Kidney (tissue), 13 donors: ENCODE measurements at regions not wholly inside any gene's neighbourhood (a gene's known extent, or its start where the extent isn't known, plus 50 kb on each side); places are given as distances from the start of the nearest gene placed in this dataset.

Experiments
- DNase-seq, 5 donors: peaks; one replicate each; pipeline ENCODE4 v3.0.0-alpha.2; 2013 to 2020
- FAIRE-seq: peaks from 2 replicates; lab custom pipeline; 2012; peaks lifted over from hg19 to GRCh38; lab: Jason Lieb, UNC
- H3K27ac ChIP-seq, 2 donors: one replicate each; pipeline ENCODE4 v1.7.0; 2013; ENCODE audit warnings: low read depth in 2 of 2, low read length in 2 of 2, inconsistent platforms in 1 of 2
- H3K27me3 ChIP-seq: one replicate; pipeline ENCODE4 v1.7.1; 2013; ENCODE audit warnings: low read length, inconsistent platforms; ENCODE audit not compliant: control insufficient read depth, insufficient read depth
- H3K36me3 ChIP-seq, 3 donors: one replicate each; pipeline versions ENCODE4 v1.7.0 to v1.7.1; 2013; ENCODE audit warnings: low read length in 3 of 3, control low read depth in 1 of 3, inconsistent platforms in 1 of 3; ENCODE audit not compliant: insufficient read depth in 3 of 3, control insufficient read depth in 2 of 3
- H3K4me1 ChIP-seq, 3 donors: one replicate each; pipeline versions ENCODE4 v1.7.0 to v1.7.1; 2013; ENCODE audit warnings: low read length in 3 of 3, inconsistent platforms in 1 of 3, low read depth in 1 of 3; ENCODE audit not compliant: control insufficient read depth in 2 of 3, insufficient read depth in 2 of 3
- H3K4me3 ChIP-seq, 3 donors: one replicate each; pipeline versions ENCODE4 v1.7.0 to v1.8.1; 2013; ENCODE audit warnings: low read length in 3 of 3, control low read depth in 1 of 3, inconsistent platforms in 1 of 3
- H3K9ac ChIP-seq, 3 donors: one replicate each; pipeline versions ENCODE4 v1.7.0 to v1.7.1; 2013; ENCODE audit warnings: low read length in 3 of 3, control low read depth in 1 of 3, inconsistent platforms in 1 of 3
- H3K9me3 ChIP-seq, 3 donors: one replicate each; pipeline versions ENCODE4 v1.7.0 to v1.7.1; 2013; ENCODE audit warnings: low read length in 3 of 3, control low read depth in 1 of 3, inconsistent platforms in 1 of 3; ENCODE audit not compliant: control insufficient read depth in 2 of 3, insufficient read depth in 1 of 3
- intact Hi-C: fragments of 100-400 bp; cut with DNase I; formaldehyde crosslinking; loops from one replicate; pipeline ENCODE4 v1.11.1; 2022
- TF ChIP-seq, protein P1 (sequence below): IDR thresholded peaks from 3 replicates; pipeline ENCODE4 v1.5.1; 2012; ENCODE audit warnings: mild to moderate bottlenecking, moderate library complexity, borderline replicate concordance; ENCODE audit not compliant: insufficient read depth; ENCODE audit errors: extremely low read depth
- donor health status: control.
- donor health status: control.
- donor health status: control.
- donor health status: control.
- donor health status: control.
- donor health status: DM: yes; HTN: yes; CAD: no.
- donor health status: Normal renal cell carcinoma (clear cell type).

DNA sequence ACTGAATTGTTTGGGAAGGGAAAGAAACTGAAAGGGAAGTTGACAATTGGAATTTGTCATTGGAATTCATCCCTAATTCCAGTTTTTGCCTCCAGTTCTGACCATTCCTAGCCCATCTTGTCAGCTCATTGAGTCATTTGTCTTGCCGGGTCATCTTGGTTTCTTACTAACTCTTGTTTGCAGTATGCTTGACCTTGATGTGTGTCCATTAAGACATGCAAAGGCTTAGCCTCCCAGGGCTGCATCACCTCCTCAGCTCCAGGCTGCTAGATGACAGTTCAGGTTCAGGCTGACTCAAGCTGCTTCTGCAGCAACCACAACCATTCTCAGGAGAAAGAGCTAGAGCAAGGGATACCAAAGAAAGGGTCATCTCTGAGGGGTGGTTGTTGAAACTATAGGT is 151.3 kb upstream of the PTGFR start:
- no peak for DNase-seq
- no peak overlapping the region for H3K9ac ChIP-seq
- no peak overlapping the region for H3K4me3 ChIP-seq
- no peaks in the 10 kb centered on the region for H3K36me3 ChIP-seq
- H3K9me3 ChIP-seq: no peaks in the 10 kb centered on the region
- H3K27me3 ChIP-seq: no peaks in the 10 kb centered on the region
- no peaks in the 10 kb centered on the region for H3K4me1 ChIP-seq
- no peak for FAIRE-seq
- H3K27ac ChIP-seq: no peak overlapping the region
- TF ChIP-seq, protein P1, sequence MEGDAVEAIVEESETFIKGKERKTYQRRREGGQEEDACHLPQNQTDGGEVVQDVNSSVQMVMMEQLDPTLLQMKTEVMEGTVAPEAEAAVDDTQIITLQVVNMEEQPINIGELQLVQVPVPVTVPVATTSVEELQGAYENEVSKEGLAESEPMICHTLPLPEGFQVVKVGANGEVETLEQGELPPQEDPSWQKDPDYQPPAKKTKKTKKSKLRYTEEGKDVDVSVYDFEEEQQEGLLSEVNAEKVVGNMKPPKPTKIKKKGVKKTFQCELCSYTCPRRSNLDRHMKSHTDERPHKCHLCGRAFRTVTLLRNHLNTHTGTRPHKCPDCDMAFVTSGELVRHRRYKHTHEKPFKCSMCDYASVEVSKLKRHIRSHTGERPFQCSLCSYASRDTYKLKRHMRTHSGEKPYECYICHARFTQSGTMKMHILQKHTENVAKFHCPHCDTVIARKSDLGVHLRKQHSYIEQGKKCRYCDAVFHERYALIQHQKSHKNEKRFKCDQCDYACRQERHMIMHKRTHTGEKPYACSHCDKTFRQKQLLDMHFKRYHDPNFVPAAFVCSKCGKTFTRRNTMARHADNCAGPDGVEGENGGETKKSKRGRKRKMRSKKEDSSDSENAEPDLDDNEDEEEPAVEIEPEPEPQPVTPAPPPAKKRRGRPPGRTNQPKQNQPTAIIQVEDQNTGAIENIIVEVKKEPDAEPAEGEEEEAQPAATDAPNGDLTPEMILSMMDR: no peak
- intact Hi-C loops: no loop called here

DNA sequence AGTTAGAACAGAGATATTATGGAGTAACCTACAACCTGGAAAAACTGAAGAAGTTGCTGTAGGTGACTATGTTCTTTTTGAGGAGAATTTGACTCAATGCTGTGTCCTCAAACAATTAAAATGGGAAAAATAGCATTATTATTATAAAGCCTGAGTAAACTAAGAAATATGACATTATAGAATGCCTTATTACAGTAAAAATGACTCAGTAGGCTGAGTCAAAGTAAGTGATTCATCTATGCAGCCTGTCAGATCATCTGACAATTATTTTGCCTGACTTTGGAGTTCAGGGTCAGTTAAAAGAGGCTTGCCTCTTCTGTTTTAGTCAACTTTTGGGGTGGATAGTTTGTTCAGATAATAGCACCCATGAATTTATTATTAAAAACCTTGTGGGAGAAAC is 150.8 kb upstream of the PTGFR start:
- DNase-seq (no peak), FAIRE-seq (no peak)
- Histone ChIP-seq H3K4me1 (no peaks in the 10 kb centered on the region), H3K27ac (no peak overlapping the region), H3K9me3 (no peaks in the 10 kb centered on the region), H3K9ac (no peak overlapping the region), H3K27me3 (no peaks in the 10 kb centered on the region), H3K4me3 (no peak overlapping the region), H3K36me3 (no peaks in the 10 kb centered on the region)
- TF ChIP-seq, protein P1: no peak
- intact Hi-C loops: no loop called here

DNA sequence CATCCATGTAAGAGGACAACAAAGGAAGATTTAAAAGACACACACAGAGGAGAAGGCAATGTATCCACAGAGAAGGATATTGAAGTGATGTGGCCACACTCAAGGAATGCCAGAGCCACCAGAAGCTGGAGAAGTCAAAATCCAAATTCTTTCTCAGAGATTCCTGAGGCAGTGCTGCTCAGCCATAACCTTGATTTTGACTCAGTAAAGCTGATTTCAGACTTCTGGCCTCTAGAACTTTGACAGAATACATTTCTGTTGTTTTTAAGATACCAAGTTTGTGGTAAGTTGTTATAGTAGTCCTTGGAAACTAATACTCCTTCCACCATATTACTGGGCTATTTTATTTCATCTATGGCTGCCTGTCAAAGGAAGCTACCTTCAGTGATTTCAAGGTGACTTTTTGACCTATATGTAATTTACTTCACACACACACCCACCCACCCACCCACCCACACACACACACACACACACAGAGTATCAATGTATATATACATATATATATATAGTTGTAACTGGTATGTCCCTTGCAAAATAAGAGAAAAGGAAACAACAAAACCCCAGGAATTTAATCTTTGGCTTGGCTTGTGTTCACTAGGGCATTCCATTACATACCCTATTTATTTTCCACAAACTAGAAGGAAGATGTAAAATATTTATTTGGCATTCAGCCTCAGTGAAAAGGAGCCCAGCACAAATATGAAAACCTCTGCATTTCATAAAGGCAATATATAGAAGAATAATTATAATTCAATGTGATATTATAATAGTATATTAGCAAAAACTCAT is 142.1 kb upstream of the PTGFR start:
- TF ChIP-seq, protein P1: no peak
- no peaks in the 10 kb centered on the region for H3K27me3 ChIP-seq
- no peak overlapping the region for H3K9ac ChIP-seq
- no peak overlapping the region for H3K4me3 ChIP-seq
- H3K9me3 ChIP-seq: no peaks in the 10 kb centered on the region
- FAIRE-seq: no peak
- no peaks in the 10 kb centered on the region for H3K4me1 ChIP-seq
- H3K27ac ChIP-seq: no peak overlapping the region
- intact Hi-C loops: no loop called here
- H3K36me3 ChIP-seq: no peaks in the 10 kb centered on the region
- no peak for DNase-seq
